ENCODE measurements at regions not wholly inside any gene's neighbourhood (a gene's known extent, or its start where the extent isn't known, plus 50 kb on each side); places are given as distances from the start of the nearest gene placed in this dataset.

GRCh38 chr18:22625406-22625805, 207.7 kb upstream of the CTAGE1 start:
- peaks cover 4 to 5% of the 10 kb centered on the region in 2 donors for H3K27me3 Mint-ChIP-seq
- H3K36me3 ChIP-seq (ENCODE audit: insufficient read depth, low read length) = no peaks in the 10 kb centered on the region
- H3K9me3 ChIP-seq (ENCODE audit: low read length) = no peaks in the 10 kb centered on the region
- no peaks in the 10 kb centered on the region for H3K4me1 ChIP-seq (ENCODE audit: insufficient read depth, low read length)
- no peak overlapping the region for H3K4me3 Mint-ChIP-seq
- no peaks in the 10 kb centered on the region for H3K4me1 Mint-ChIP-seq
- H3K27ac ChIP-seq (ENCODE audit: low read depth, low read length) = no peak overlapping the region
- H3K4me3 ChIP-seq (ENCODE audit: low read length) = no peak overlapping the region
- H3K9me3 Mint-ChIP-seq = peaks cover 0 to 11% (median 2%) of the 10 kb centered on the region in 5 donors
- ChIA-PET POLR2A (no interaction called here), CTCF (no interaction called here)
- no peak overlapping the region for H3K27ac Mint-ChIP-seq
- no peaks in the 10 kb centered on the region for H3K27me3 ChIP-seq (ENCODE audit: insufficient read depth, low read length, poor library complexity, severe bottlenecking)
- no peak for DNase-seq
- H3K36me3 Mint-ChIP-seq = peaks cover 0 to 2% (median 0%) of the 10 kb centered on the region in 3 donors

- ChIA-PET CTCF (no interaction called here), POLR2A (no interaction called here)
- no peaks in the 10 kb centered on the region for H3K36me3 ChIP-seq (ENCODE audit: insufficient read depth, low read length)
- no peak overlapping the region for H3K4me3 ChIP-seq (ENCODE audit: low read length)
- H3K9me3 ChIP-seq (ENCODE audit: low read length) = no peaks in the 10 kb centered on the region
- Mint-ChIP-seq H3K27ac (no peak overlapping the region), H3K4me3 (no peak overlapping the region), H3K36me3 (peaks cover 0 to 2% (median 0%) of the 10 kb centered on the region in 3 donors), H3K9me3 (peaks cover 0 to 6% (median 0%) of the 10 kb centered on the region in 5 donors), H3K4me1 (no peaks in the 10 kb centered on the region), H3K27me3 (peaks cover 4 to 5% of the 10 kb centered on the region in 2 donors)
- no peak overlapping the region for H3K27ac ChIP-seq (ENCODE audit: low read depth, low read length)
- H3K27me3 ChIP-seq (ENCODE audit: insufficient read depth, low read length, poor library complexity, severe bottlenecking) = no peaks in the 10 kb centered on the region
- no peaks in the 10 kb centered on the region for H3K4me1 ChIP-seq (ENCODE audit: insufficient read depth, low read length)
- DNase-seq = no peak
Measured at GRCh38 chr18:22626771-22627170, 209.1 kb upstream of the CTAGE1 start.

- Mint-ChIP-seq H3K4me3 (no peak overlapping the region), H3K4me1 (no peaks in the 10 kb centered on the region), H3K9me3 (peaks cover 0 to 6% (median 0%) of the 10 kb centered on the region in 5 donors), H3K27me3 (peaks cover 4 to 5% of the 10 kb centered on the region in 2 donors), H3K27ac (no peak overlapping the region), H3K36me3 (peaks cover 0 to 2% (median 0%) of the 10 kb centered on the region in 3 donors)
- Histone ChIP-seq H3K27ac (ENCODE audit: low read depth, low read length) (no peak overlapping the region), H3K4me1 (ENCODE audit: insufficient read depth, low read length) (no peaks in the 10 kb centered on the region), H3K4me3 (ENCODE audit: low read length) (no peak overlapping the region), H3K9me3 (ENCODE audit: low read length) (no peaks in the 10 kb centered on the region), H3K36me3 (ENCODE audit: insufficient read depth, low read length) (no peaks in the 10 kb centered on the region), H3K27me3 (ENCODE audit: insufficient read depth, low read length, poor library complexity, severe bottlenecking) (no peaks in the 10 kb centered on the region)
- ChIA-PET POLR2A (no interaction called here), CTCF (no interaction called here)
- DNase-seq = no peak
Measured at GRCh38 chr18:22627506-22627905, 209.8 kb upstream of the CTAGE1 start.

GRCh38 chr18:22628795-22629510, 211.2 kb upstream of the CTAGE1 start:
- H3K27ac Mint-ChIP-seq = no peak overlapping the region
- peaks cover 4 to 5% of the 10 kb centered on the region in 2 donors for H3K27me3 Mint-ChIP-seq
- no peak overlapping the region for H3K27ac ChIP-seq (ENCODE audit: low read depth, low read length)
- POLR2A ChIA-PET = no interaction called here
- CTCF ChIA-PET = no interaction called here
- H3K36me3 ChIP-seq (ENCODE audit: insufficient read depth, low read length) = no peaks in the 10 kb centered on the region
- H3K9me3 Mint-ChIP-seq = peaks cover 0 to 3% (median 0%) of the 10 kb centered on the region in 5 donors
- H3K4me3 Mint-ChIP-seq = no peak overlapping the region
- no peaks in the 10 kb centered on the region for H3K27me3 ChIP-seq (ENCODE audit: insufficient read depth, low read length, poor library complexity, severe bottlenecking)
- DNase-seq = no peak
- H3K4me1 Mint-ChIP-seq = no peaks in the 10 kb centered on the region
- H3K36me3 Mint-ChIP-seq = peaks cover 0 to 2% (median 0%) of the 10 kb centered on the region in 3 donors
- H3K9me3 ChIP-seq (ENCODE audit: low read length) = no peaks in the 10 kb centered on the region
- H3K4me1 ChIP-seq (ENCODE audit: insufficient read depth, low read length) = no peaks in the 10 kb centered on the region
- H3K4me3 ChIP-seq (ENCODE audit: low read length) = no peak overlapping the region

GRCh38 chr18:22630980-22631379, 213.3 kb upstream of the CTAGE1 start:
- no peaks in the 10 kb centered on the region for H3K9me3 ChIP-seq (ENCODE audit: low read length)
- H3K9me3 Mint-ChIP-seq = peaks cover 0 to 10% (median 2%) of the 10 kb centered on the region in 5 donors
- H3K36me3 ChIP-seq (ENCODE audit: insufficient read depth, low read length) = no peaks in the 10 kb centered on the region
- H3K36me3 Mint-ChIP-seq = peaks cover 0 to 2% (median 2%) of the 10 kb centered on the region in 3 donors
- no peaks in the 10 kb centered on the region for H3K27me3 ChIP-seq (ENCODE audit: insufficient read depth, low read length, poor library complexity, severe bottlenecking)
- no peak overlapping the region for H3K4me3 ChIP-seq (ENCODE audit: low read length)
- no peaks in the 10 kb centered on the region for H3K4me1 Mint-ChIP-seq
- ChIA-PET CTCF (no interaction called here), POLR2A (no interaction called here)
- H3K27ac Mint-ChIP-seq = no peak overlapping the region
- no peak overlapping the region for H3K27ac ChIP-seq (ENCODE audit: low read depth, low read length)
- no peak overlapping the region for H3K4me3 Mint-ChIP-seq
- peaks cover 4 to 5% of the 10 kb centered on the region in 2 donors for H3K27me3 Mint-ChIP-seq
- no peaks in the 10 kb centered on the region for H3K4me1 ChIP-seq (ENCODE audit: insufficient read depth, low read length)
- DNase-seq = no peak

- H3K36me3 ChIP-seq (ENCODE audit: insufficient read depth, low read length) = no peaks in the 10 kb centered on the region
- H3K9me3 ChIP-seq (ENCODE audit: low read length) = no peaks in the 10 kb centered on the region
- peaks cover 0 to 5% (median 2%) of the 10 kb centered on the region in 3 donors for H3K36me3 Mint-ChIP-seq
- no peak for DNase-seq
- POLR2A ChIA-PET = no interaction called here
- no peak overlapping the region for H3K4me3 Mint-ChIP-seq
- no peak overlapping the region for H3K27ac Mint-ChIP-seq
- no peak overlapping the region for H3K27ac ChIP-seq (ENCODE audit: low read depth, low read length)
- H3K27me3 ChIP-seq (ENCODE audit: insufficient read depth, low read length, poor library complexity, severe bottlenecking) = no peaks in the 10 kb centered on the region
- peaks cover 4 to 5% of the 10 kb centered on the region in 2 donors for H3K27me3 Mint-ChIP-seq
- H3K4me1 Mint-ChIP-seq = no peaks in the 10 kb centered on the region
- peaks cover 0 to 12% (median 7%) of the 10 kb centered on the region in 5 donors for H3K9me3 Mint-ChIP-seq
- CTCF ChIA-PET = no interaction called here
- no peak overlapping the region for H3K4me3 ChIP-seq (ENCODE audit: low read length)
- no peaks in the 10 kb centered on the region for H3K4me1 ChIP-seq (ENCODE audit: insufficient read depth, low read length)
Measured at GRCh38 chr18:22632191-22632590, 214.5 kb upstream of the CTAGE1 start.

- no peak overlapping the region for H3K27ac Mint-ChIP-seq
- Histone ChIP-seq H3K9me3 (ENCODE audit: low read length) (no peaks in the 10 kb centered on the region), H3K4me3 (ENCODE audit: low read length) (no peak overlapping the region), H3K27me3 (ENCODE audit: insufficient read depth, low read length, poor library complexity, severe bottlenecking) (no peaks in the 10 kb centered on the region), H3K36me3 (ENCODE audit: insufficient read depth, low read length) (no peaks in the 10 kb centered on the region), H3K4me1 (ENCODE audit: insufficient read depth, low read length) (no peaks in the 10 kb centered on the region), H3K27ac (ENCODE audit: low read depth, low read length) (no peak overlapping the region)
- H3K9me3 Mint-ChIP-seq = peaks cover 0 to 12% (median 12%) of the 10 kb centered on the region in 5 donors
- H3K27me3 Mint-ChIP-seq = peaks cover 2 to 10% of the 10 kb centered on the region in 2 donors
- no peak for DNase-seq
- POLR2A ChIA-PET = no interaction called here
- no peak overlapping the region for H3K4me3 Mint-ChIP-seq
- peaks cover 0 to 8% (median 4%) of the 10 kb centered on the region in 3 donors for H3K36me3 Mint-ChIP-seq
- no peaks in the 10 kb centered on the region for H3K4me1 Mint-ChIP-seq
- CTCF ChIA-PET = no interaction called here
Measured at GRCh38 chr18:22634464-22634863, 216.7 kb upstream of the CTAGE1 start.

GRCh38 chr18:22637787-22638186, 220.1 kb upstream of the CTAGE1 start:
- H3K9me3 Mint-ChIP-seq = peaks cover 0 to 12% (median 12%) of the 10 kb centered on the region in 5 donors
- Histone ChIP-seq H3K27me3 (ENCODE audit: insufficient read depth, low read length, poor library complexity, severe bottlenecking) (no peaks in the 10 kb centered on the region), H3K4me1 (ENCODE audit: insufficient read depth, low read length) (no peaks in the 10 kb centered on the region), H3K27ac (ENCODE audit: low read depth, low read length) (no peak overlapping the region), H3K9me3 (ENCODE audit: low read length) (no peaks in the 10 kb centered on the region), H3K36me3 (ENCODE audit: insufficient read depth, low read length) (no peaks in the 10 kb centered on the region), H3K4me3 (ENCODE audit: low read length) (no peak overlapping the region)
- H3K4me1 Mint-ChIP-seq = no peaks in the 10 kb centered on the region
- peak overlapping the region in 1 of 8 donors; percentile 1 for H3K27ac Mint-ChIP-seq
- no peak for DNase-seq
- H3K4me3 Mint-ChIP-seq = no peak overlapping the region
- CTCF ChIA-PET = no interaction called here
- peaks cover 4 to 13% of the 10 kb centered on the region in 2 donors for H3K27me3 Mint-ChIP-seq
- peaks cover 0 to 8% (median 4%) of the 10 kb centered on the region in 3 donors for H3K36me3 Mint-ChIP-seq
- POLR2A ChIA-PET = no interaction called here
